Kidney glomerular epithelial cell (primary cell): ENCODE measurements at regions not wholly inside any gene's neighbourhood (a gene's known extent, or its start where the extent isn't known, plus 50 kb on each side); places are given as distances from the start of the nearest gene placed in this dataset.
"Not testable (repeated sequence)": the region's sequence is repeated elsewhere in the genome, so short reads cannot be mapped to it uniquely, and the experiment has no call there.

Source experiments
- DNase-seq: peaks from one replicate; lab custom pipeline; 2025; lab: John Stamatoyannopoulos, UW

- no peak for DNase-seq
Observed at GRCh38 chr1:112855152-112855828, 100.7 kb downstream of the SLC16A1 start.

- DNase-seq: not testable (repeated sequence)
Observed at GRCh38 chr1:112854368-112854984, 101.5 kb downstream of the SLC16A1 start.

- not testable (repeated sequence) for DNase-seq
Observed at GRCh38 chr1:112853915-112854314, 102.1 kb downstream of the SLC16A1 start.

- DNase-seq: no peak
Observed at GRCh38 chr1:112852934-112853333, 103.1 kb downstream of the SLC16A1 start.

- no peak for DNase-seq
Observed at GRCh38 chr1:112852276-112852675, 103.7 kb downstream of the SLC16A1 start.

DNA sequence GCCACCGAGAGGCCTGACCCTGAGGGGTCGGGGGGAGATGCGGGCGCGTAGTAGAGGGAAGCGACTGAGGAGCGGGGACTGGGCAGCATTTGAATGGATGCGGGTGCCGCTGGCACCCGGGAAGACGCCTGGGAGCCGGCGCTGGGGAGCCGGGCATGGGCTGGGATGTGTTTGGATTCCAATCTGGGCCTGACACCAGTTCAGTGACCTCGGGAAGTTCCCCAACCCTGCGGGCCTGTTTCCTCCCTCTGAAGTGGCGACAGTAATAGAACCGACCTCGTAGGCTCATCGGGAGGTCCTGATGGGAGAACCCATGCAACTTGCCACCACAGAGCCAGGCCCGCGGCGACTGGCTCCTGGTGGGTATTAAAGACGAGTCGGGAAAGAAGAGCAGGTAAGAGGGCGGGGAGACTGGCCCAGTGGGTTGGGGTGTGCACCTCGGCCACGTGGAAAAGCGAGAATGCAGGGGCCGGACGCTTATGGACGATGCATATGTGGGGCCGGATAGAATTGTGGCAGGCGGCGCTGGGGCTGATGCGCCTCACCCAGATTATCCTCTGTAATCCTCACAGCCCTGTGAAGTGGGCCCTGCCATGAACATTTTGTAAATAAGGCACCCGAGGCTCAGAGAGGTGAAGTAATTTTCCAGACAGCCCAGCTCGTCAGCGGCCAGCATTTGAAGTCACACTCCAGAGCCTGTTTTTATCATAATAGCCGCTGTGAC, 105.8 kb downstream of the SLC16A1 start:
- no peak for DNase-seq

DNA sequence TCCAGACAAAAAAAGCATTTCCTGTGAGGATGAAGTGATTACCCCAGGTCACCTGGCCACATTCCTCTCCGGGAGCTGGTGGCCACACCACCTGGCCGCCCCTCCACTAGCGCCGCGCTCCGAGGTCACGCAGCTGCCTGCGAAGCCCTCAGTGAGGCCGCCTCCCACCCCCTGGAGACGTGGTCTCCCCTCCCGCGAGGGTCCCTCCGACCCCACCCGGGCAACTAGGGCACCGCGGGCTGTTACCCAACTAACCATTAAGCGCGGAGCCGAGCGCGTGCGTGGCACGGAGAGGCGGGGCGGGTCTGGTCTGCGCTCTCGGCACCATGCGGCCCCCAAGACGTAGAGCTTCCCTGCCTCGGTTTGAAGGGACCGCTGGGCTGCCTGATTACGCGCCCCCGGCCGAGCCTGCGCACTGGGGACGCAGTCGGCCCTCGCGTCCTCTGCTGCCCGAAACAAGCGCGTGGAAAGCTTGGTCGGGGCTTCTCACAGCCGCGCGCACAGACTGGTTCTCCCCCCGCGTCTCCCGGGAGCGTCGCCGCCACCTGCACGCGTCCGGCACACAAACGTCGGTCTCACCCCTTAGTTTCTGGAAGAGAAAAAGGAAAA, 106.5 kb downstream of the SLC16A1 start:
- no peak for DNase-seq

GRCh38 chr1:112841825-112842224, 114.2 kb downstream of the SLC16A1 start:
- no peak for DNase-seq

DNA sequence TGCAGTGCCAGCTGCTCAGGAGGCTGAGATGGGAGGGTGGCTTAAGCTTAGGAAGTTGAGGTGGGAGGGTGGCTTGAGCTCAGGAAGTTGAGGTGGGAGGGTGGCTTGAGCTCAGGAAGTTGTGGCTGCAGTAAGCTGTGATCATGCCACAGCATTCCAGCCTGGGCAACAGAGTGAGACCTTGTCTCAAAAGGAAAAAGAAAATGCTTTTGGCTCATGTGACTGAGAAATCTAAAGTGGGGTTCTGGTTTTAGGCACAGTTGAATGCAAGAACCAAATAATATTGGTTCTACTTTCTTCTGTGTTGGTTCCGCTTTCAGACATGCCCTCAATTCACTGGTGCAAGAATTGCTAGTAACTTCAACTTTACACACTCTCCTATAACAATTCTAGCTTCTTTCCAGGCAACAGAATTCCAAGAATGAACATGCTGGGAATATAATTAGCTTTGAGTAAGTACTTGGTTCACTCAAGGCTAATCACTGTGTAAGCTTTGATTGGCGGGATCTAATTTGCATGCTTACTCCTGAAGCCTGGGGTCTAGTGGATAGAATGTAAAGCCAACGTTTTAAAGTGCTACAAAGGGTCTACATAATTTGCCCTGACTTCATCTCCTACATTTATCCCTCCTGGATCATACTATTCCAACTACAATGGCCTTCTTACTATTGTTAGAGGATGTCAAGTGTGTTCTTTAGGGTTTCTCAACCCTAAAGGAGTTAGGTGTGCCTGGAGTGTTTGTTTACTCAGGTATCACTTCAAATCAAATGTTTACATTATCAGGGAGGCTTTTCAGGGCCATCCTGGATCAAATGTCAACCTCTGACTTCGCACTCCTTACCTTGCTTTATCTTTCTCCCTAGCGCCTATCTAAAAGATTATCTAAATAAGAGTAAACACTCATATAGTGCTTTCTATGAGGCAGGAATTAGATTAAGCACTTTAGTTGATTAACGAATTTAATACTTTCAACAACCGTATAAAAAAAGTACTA, 115.1 kb downstream of the SLC16A1 start:
- DNase-seq: no peak

DNA sequence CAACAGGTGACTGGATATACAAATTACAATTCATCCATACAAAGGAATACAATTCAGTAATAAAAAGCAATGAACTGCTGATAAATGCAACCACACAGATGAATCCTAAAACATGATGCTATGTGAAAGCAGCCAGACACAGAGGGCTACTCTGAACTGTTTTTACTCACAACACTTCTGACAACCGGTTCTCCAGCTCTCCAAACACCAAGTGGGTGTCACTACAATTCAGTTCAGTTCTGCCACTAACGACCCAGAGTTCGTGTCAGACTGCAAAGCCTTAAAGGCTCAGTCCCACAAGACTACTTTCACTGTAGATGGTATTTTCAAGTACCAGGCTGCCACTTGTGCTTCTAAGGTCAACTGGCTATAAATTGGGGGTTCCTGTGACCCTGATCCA, 119.4 kb downstream of the SLC16A1 start:
- DNase-seq: no peak

DNA sequence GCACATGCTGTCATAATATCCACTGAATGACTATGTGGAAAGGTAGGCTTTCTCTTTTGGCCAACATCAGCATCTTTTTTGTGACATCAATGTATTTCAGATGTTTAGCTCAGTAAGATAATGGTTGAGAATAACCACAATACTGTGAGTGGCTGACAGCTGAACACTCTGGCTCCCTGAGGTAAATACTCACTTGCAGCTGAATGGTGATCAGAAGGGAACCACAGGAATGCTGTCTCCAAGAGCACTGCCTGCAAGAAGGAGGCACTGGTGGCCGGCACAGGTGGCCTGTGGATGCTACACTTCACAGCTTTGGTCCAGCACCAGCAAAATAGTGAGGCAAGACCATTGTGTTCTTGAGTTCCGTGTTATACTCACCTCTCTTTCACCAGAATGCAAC, 118.7 kb upstream of the PPM1J start:
- DNase-seq: no peak

DNA sequence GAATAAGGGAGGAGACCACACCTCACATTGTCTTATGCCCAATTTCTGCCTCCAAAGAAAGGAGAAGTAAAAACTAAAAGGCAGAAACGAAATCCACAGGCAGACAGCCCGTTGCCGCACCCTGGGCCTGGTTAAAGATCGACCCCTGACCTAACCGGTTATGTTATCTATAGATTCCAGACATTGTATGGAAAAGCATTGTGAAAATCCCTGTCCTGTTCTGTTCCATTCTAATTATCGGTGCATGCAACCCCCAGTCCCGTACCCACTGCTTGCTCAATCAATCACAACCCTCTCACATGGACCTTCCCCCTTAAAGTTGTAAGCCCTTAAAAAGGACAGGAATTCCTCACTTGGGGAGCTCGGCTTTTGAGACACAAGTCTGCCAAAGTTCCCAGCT, 117.1 kb upstream of the PPM1J start:
- DNase-seq: not testable (repeated sequence)

GRCh38 chr1:112829691-112830090, 114.6 kb upstream of the PPM1J start:
- DNase-seq: not testable (repeated sequence)

DNA sequence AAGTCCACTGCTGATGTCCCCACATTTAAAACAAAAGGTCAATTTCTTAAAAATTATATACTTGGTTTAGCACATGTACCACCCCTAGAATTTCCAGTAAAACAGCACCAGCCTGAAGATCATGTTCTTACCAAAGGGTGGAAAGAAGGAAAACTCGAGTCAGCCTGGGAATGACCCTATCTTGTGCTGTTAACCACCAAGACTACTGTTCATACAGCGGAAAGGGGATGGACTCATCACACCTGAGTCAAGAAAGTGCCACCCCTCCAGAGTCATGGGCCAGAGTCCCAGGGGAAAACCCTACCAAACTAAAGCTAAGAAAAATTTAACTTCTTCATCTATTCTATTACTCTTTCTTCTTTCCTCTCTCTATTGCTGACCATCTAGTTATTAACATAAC, 113.6 kb upstream of the PPM1J start:
- DNase-seq: no peak

GRCh38 chr1:112827391-112827790, 112.3 kb upstream of the PPM1J start:
- not testable (repeated sequence) for DNase-seq

DNA sequence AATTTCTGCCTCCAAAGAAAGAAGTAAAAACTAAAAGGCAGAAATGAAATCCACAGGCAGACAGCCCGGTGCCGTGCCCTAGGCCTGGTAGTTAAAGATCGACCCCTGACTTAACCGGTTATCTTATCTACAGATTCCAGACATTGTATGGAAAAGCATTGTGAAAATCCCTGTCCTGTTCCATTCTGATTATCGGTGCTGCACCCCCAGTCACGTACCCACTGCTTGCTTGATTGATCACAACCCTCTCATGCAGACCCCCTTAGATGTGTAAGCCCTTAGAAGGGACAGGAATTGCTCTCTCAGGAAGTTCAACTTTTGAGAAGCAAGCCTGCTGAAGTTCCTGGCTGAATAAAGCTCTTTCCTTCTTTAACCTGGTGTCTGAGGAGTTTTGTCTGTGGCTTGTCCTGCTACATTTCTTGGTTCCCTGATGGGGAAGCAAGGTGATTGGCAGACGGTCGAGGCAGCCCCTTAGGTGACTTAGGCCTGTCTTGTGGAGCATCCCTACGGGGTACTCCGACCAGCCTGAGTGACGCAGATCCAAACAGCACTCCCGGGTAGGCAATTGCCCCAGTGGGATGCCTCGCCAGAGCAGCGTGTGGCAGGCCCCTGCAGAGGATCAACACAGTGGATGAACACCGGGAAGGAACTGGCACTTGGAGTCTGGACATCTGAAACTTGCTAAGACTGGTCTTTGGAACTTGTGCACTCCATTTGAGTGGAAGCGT, 111.2 kb upstream of the PPM1J start:
- DNase-seq: no peak

- not testable (repeated sequence) for DNase-seq
Observed at GRCh38 chr1:112825563-112826216, 110.6 kb upstream of the PPM1J start.

- DNase-seq: not testable (repeated sequence)
Observed at GRCh38 chr1:112825075-112825474, 109.9 kb upstream of the PPM1J start.

DNA sequence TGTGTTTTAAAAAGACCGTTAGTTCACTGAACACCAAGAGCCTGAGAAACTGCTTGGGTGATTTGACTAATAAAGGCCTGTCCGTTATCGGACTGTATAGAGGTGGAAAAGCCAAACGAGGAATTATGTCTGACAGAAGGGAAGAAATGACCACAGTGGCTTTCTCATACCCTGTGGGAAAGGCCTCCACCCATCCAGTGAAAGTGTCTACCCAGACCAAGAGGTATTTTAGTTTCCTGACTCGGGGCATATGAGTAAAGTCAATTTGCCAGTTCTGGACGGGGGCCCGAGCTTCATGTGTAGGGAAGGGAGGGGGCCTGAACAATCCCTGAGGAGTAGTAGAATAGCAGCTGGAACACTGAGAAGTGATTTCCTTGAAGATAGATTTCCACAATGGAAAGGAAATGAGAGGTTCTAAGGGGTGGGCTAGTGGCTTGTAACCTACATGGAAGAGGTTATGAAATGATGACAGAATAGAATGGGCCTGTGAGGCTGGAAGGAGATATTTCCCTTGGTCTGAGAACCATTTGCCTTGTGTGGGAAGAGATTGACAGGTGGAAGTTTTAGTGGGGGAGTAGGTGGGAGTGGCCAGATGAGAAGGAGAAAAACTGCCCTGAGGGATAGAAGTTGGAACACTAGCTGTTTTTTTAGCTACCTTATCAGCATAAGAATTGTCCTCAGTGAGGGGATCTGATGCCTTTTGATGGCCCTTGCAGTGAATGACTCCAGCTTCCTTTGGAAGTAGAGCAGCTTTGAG, 106.4 kb upstream of the PPM1J start:
- not testable (repeated sequence) for DNase-seq
